NCI-H1105 (cell line): ENCODE measurements at regions not wholly inside any gene's neighbourhood (a gene's known extent, or its start where the extent isn't known, plus 50 kb on each side); places are given as distances from the start of the nearest gene placed in this dataset.
"Not testable (repeated sequence)": the region's sequence is repeated elsewhere in the genome, so short reads cannot be mapped to it uniquely, and the experiment has no call there.

ENCODE experiments used
- DNase-seq: peaks from one replicate; lab custom pipeline; 2025; lab: John Stamatoyannopoulos, UW

GRCh38 chr2:125216321-125216720, 1191.2 kb downstream of the CNTNAP5 start:
- no peak for DNase-seq

- no peak for DNase-seq
These were observed 1199.1 kb downstream of the CNTNAP5 start for GRCh38 chr2:125224188-125224587.

- no peak for DNase-seq
These were observed 1199.7 kb downstream of the CNTNAP5 start for GRCh38 chr2:125224830-125225229.

GRCh38 chr2:125227843-125228392, 1202.8 kb downstream of the CNTNAP5 start:
- no peak for DNase-seq

GRCh38 chr2:125240870-125241269, 1215.8 kb downstream of the CNTNAP5 start:
- no peak for DNase-seq

DNA sequence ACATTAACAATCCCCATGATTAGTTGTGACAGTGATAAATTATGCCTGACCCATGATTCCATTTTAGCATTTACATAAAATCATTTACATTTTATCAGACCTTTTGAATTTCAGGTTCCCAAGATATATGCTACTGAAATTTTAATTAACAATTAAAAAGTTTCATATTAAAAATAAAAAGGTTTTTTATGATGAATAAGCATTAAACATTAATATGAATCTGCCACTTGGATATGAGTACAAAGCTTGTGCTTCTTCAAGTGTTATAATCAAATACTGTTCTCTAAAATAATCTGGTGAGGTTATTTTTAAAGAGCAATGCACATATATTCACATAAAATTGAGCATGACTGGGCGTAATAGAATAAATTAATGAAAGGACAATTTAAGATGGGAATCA, 1218.0 kb downstream of the CNTNAP5 start:
- no peak for DNase-seq

GRCh38 chr2:125254010-125254409, 1228.9 kb downstream of the CNTNAP5 start:
- DNase-seq: no peak

- no peak for DNase-seq
These were observed 1234.4 kb downstream of the CNTNAP5 start for GRCh38 chr2:125259451-125259850.

DNA sequence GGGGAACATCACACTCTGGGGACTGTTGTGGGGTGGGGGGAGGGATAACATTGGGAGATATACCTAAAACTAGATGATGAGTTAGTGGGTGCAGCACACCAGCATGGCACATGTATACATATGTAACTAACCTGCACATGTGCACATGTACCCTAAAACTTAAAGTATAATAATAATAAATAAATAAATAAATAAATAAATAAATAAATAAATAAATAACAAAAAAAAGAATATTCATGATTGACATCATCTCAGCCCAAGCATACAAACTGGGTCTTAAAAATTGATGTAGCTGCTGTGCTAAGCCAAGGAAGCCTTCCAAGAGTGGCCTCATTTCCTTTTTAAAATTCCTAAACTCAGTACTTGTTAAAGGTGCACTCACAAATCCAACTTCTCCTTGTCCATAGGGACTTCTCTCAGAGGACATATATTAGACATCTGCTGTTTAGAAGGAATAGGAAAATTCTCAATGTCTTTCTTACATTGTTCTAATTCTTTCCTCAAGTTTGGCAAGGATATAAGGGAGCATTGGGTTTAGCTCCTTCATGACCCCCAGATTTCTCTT, 1235.4 kb downstream of the CNTNAP5 start:
- DNase-seq: not testable (repeated sequence)

GRCh38 chr2:125264453-125264852, 1239.4 kb downstream of the CNTNAP5 start:
- DNase-seq: no peak

GRCh38 chr2:125267683-125268082, 1242.6 kb downstream of the CNTNAP5 start:
- no peak for DNase-seq

- DNase-seq: no peak
These were observed 1247.6 kb downstream of the CNTNAP5 start for GRCh38 chr2:125272651-125273050.

GRCh38 chr2:125274718-125275117, 1249.6 kb downstream of the CNTNAP5 start:
- DNase-seq: no peak

GRCh38 chr2:125280265-125280664, 1255.2 kb downstream of the CNTNAP5 start:
- peak; percentile 44 for DNase-seq

- no peak for DNase-seq
These were observed 1256.2 kb downstream of the CNTNAP5 start for GRCh38 chr2:125281242-125281641.

- no peak for DNase-seq
These were observed 1271.7 kb downstream of the CNTNAP5 start for GRCh38 chr2:125296742-125297141.

GRCh38 chr2:125310657-125311364, 1285.7 kb downstream of the CNTNAP5 start:
- no peak for DNase-seq

- no peak for DNase-seq
These were observed 1287.3 kb downstream of the CNTNAP5 start for GRCh38 chr2:125312342-125312741.

- DNase-seq: no peak
These were observed 1288.7 kb downstream of the CNTNAP5 start for GRCh38 chr2:125313806-125314205.

- DNase-seq: no peak
These were observed 1293.7 kb downstream of the CNTNAP5 start for GRCh38 chr2:125318740-125319139.

DNA sequence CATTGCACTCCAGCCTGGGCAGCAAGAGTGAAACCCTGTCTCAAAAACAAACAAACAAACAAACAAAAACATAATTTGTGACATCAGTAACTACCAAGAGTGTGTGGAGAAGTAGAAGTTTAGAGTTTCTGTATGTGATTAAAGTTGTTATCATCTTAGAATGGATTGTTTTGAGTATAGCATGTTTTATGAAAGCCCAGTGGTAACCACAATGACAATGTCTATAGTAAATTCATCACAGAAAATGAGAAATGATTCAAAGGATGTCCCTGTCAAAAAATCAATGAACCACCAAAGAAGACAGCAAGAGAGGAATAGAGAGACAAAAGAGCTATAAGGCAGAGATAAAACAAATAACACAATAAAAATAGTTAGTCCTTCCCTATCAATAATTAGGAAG, 1299.2 kb downstream of the CNTNAP5 start:
- DNase-seq: no peak

GRCh38 chr2:125330133-125330532, 1305.0 kb downstream of the CNTNAP5 start:
- DNase-seq: no peak

DNA sequence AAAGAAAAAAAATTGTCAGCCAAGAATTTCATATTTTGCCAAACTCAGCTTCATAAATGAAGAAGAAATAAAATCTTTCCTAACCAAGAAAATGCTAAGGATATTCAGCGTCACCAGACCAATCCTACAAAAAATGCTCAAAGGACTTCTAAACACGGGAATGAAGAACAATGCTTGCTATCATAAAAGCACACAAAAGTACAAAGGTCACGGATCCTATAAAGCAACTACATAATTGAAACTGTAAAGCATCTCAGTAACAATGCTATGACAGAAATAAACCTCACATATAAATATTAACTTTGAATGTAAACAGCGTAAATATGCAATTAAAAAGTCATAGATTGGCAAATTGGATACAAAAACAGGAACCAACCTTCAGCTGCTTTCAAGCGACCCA, 1314.6 kb upstream of the GYPC start:
- DNase-seq: no peak

DNA sequence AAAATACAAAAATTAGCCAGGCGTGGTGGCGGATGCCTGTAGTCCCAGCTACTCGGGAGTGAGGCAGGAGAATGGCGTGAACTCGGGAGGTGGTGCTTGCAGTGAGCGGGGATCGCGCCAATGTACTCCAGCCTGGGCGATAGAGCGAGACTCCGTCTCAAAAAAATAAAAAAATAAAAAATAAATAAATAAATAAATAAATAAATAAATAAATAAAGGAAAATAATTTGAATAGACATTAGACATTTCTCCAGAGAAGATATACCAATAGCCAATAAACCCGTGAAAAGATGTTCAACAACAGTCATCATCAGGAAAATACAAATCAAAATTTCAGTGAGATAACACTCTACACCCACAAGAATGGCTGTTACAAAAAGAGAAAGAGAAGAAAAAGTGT, 1302.4 kb upstream of the GYPC start:
- not testable (repeated sequence) for DNase-seq
